CD4-positive, alpha-beta T cell treated with Interleukin-17A for 1 hour (primary cell): ENCODE measurements at regions not wholly inside any gene's neighbourhood (a gene's known extent, or its start where the extent isn't known, plus 50 kb on each side); places are given as distances from the start of the nearest gene placed in this dataset.
"Not testable (repeated sequence)": the region's sequence is repeated elsewhere in the genome, so short reads cannot be mapped to it uniquely, and the experiment has no call there.

Source experiments
- DNase-seq: peaks from one replicate; pipeline ENCODE4 v3.0.0-alpha.2; 2020

GRCh38 chr10:81288544-81288943 lies 586.5 kb upstream of the NRG3 start:
- DNase-seq = no peak

- no peak for DNase-seq
Measured at GRCh38 chr10:81297292-81297691, 577.7 kb upstream of the NRG3 start.

DNA sequence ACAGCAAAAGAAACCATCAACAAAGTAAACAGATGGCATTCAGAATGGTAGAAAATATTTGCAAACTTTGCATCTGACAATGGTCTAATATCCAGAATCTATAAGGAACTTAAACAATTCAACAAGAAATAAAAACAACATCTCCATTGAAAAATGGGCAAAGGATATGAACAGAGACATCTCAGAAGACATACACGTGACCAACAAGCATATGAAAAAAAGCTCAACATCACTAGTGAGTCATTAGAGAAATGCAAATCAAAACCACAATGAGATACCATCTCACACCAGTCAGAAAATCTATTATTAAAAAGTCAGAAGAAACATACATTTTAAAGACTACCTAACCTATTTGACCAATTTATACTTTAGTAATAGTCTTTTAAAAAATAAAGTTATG lies 571.3 kb upstream of the NRG3 start:
- DNase-seq = no peak

- no peak for DNase-seq
Measured at GRCh38 chr10:81306971-81307782, 567.8 kb upstream of the NRG3 start.

GRCh38 chr10:81309041-81309552 lies 565.9 kb upstream of the NRG3 start:
- DNase-seq = no peak

GRCh38 chr10:81314471-81314870 lies 560.5 kb upstream of the NRG3 start:
- DNase-seq = no peak

DNA sequence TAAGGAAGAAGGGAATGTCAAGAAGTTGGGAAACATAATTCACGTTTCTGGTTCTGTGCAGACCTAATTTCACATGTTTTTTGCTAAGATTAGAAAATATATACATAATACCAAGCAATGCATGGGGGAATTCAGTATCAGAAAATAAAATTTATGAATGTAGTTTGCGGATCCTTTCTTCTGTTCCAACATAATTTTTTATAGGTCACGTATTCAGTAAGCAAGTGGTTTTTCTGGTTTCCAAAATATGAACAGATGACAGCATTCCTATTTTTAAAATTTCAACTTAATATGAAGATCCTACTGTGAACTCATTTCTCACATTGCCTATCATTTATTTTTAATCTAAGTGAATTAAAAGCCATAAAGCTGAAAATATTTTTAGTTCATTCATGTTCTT lies 560.0 kb upstream of the NRG3 start:
- DNase-seq = no peak

- DNase-seq = no peak
Measured at GRCh38 chr10:81348003-81348402, 527.0 kb upstream of the NRG3 start.

GRCh38 chr10:81367132-81367531 lies 507.9 kb upstream of the NRG3 start:
- DNase-seq = no peak

DNA sequence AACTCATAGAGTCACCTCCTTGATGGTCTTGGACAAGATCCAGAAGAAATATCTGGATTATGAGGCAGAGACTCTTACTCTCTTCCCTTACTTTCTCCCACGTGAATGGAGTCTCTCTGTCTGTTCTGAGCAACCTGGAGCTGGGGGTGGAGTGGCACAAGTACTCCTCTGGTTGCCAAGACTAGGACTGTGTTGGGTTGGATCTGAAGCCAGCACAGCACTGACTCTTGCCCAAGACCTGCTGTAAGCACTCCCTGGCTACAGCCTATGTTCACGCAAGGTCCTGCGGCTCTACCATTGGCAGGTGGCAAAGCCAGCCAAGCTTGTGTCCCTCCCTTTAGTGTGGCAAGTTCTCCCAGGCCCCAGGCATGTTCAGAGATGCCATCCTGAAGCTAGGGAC lies 488.2 kb upstream of the NRG3 start:
- DNase-seq = no peak

DNA sequence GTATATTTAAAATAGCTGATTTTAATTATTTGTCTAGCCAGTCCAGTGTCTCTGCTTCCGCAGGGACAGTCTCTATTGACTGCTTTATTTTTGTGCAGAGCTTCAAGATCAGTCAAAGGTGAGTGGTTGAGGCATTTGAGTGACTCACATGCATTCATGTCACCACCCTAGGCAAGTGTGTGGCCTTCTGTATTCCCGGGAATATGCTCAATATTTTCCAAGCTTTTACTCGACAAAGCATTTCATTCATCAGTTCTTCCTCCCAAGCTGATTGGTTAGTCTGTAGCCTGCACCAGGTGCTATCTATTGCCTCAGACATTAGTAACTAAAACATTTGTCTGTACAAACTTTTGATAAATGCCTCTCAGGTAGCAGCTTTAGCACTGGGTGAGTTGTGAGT lies 471.5 kb upstream of the NRG3 start:
- no peak for DNase-seq

DNA sequence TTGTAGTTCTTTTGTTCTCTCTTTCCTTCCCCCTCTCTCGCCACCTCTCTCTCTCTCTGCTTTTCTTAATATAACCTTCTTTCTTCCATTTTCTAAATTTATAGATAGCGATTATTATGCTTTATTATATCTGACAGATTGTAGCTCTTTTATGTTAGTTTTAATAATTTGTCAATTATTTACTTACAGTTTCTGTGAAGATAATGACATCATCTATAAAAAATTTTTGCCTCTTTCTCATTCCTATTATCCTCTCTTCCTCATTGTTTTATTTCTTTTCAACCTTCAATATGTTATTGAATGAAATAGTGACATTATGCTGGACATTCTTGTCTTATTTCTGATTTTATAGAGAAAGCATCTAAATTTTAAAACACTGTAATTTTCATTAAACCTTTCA lies 469.6 kb upstream of the NRG3 start:
- DNase-seq = no peak

GRCh38 chr10:81414038-81414437 lies 461.0 kb upstream of the NRG3 start:
- no peak for DNase-seq

GRCh38 chr10:81426722-81427121 lies 448.3 kb upstream of the NRG3 start:
- DNase-seq = no peak

- DNase-seq = no peak
Measured at GRCh38 chr10:81428456-81429134, 446.4 kb upstream of the NRG3 start.

DNA sequence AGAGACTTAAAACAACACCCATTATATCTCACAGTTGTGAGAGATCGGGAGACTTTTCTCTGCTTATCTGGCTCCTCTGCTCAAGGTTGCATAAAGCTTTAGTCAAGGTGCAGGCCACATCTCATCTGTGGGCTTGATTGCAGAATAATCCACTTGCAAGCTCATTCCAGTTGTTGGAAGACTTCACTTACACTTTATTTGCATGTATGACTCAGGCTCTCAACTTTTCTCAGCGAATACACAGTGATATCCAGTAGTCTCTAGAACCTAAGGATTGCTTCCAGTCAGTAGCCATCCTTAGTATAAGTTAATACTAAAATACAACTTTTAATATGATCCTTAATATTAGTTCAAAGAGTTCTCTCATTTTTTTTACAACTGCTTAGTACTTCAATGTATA lies 435.5 kb upstream of the NRG3 start:
- no peak for DNase-seq

- not testable (repeated sequence) for DNase-seq
Measured at GRCh38 chr10:81441624-81442023, 433.4 kb upstream of the NRG3 start.

DNA sequence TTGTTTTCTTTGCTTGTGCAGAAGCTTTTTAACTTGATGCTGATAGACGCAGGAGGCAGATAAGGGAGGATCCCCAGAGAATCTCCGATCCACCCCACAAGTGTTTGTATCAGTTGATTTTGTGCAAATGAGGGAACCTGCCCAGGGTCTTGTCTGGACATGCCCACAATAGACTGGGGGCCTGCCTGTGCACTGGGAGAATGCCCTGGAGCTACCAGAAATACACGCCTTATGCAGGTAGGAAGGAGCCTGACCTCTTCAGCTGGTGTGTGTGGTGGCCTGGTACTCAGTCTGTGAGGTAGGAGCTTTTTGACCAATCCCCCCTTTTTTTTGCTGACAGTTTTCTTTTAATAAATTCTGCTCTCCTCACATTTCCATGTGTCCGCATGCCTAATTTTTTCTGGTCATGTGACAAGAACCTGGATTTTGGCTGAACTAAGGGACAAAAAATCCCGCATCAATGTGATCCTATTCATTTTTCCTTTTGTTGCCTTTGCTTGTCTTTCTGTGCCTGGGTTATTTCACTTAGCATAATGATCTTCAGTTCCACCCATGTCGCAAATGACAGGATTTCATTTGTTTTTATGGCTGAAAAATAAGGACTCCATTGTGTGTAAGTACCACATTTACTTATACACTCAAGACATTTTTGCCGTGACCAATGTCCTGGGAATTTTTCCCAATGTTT lies 430.6 kb upstream of the NRG3 start:
- DNase-seq = no peak

- DNase-seq = no peak
Measured at GRCh38 chr10:81450651-81451050, 424.3 kb upstream of the NRG3 start.

DNA sequence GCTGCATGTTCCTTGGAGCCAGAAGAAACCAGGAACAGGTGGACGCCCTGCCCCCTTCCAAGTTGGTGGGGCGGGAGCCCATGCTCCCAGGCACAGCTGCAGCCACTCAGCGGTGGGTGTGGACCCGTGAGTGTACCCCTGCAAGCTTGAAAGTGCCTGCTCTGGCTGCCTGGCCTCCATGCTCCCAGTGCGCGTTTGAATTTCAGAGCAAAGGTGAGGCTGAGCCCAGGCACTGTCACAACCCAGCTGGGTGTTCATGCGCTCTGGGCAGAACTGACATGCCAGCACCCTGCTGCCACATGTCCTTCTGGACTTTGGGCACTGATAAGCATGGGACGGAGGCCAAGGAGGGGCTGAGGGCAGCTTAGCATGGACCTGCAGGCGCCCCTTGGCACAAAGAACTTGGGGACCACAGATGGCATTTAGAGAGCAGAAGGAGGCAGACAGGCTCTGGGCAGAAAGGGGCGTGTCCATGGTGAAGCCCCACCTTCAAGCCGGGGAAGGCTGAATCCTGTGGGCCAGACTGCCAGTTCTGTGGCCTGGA lies 402.0 kb upstream of the NRG3 start:
- DNase-seq = no peak

DNA sequence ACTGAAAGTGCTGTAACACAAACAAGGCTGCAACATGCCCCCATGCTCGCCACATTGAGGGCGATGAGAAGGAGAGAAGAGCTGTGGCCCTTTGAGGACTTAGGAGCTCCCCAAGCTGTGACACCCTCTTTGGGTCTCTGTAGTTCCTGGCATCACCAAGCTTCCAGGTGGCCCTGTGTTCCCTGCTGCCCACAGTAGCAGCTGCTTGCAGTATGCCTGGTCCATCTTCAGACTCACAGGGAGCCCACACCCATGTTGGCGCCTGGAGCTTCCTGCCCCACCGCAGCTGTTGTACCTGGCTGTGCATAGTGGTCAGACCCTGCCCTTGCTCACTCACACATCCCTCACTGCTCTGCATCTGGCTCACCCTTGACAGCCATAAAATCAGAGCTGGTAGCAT lies 401.2 kb upstream of the NRG3 start:
- DNase-seq = no peak

DNA sequence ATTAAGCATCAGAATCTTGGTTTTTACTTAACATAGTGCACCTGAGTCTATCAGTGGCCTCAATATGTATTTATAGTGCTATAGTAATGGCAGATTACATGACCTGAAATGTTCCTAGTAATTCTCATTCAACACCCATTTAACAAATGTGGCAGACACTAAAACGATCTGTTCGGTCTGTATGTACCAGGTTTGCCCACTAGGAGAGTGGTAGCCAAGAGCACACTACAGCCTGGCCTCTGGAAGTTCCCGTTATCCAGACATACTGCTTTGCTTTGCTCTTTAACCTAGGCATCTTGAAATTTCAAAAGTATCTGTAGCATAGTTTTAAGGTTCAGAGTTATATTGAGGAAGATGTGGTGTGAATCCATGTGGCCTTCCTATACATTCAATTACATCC lies 395.7 kb upstream of the NRG3 start:
- DNase-seq = no peak

DNA sequence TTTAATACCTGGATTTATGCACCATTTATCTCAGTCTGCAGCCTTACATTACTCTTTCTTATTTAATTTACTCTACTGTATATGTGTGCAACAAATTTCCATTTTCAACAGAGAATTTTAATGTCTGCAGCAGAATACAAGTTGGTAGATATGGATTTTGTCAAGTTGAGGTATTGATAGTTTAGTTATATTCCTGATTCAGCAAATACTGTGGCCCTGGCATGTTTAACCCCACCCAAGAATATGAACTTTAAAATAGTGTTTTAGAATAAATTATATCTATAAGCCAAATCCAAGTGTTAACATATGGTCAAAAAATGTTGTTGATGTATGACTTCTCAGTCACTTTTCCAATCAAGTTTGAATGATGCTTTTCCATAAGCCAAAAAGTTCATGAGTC lies 378.4 kb upstream of the NRG3 start:
- DNase-seq = no peak
